ENCODE measurements at regions not wholly inside any gene's neighbourhood (a gene's known extent, or its start where the extent isn't known, plus 50 kb on each side); places are given as distances from the start of the nearest gene placed in this dataset.

- Histone ChIP-seq H3K79me2 (ENCODE audit: insufficient read depth, low read length) (no peaks in the 10 kb centered on the region), H3K9ac (ENCODE audit: low read length) (no peak overlapping the region), H3K27me3 (ENCODE audit: insufficient read depth, low read length) (no peaks in the 10 kb centered on the region), H3K9me3 (ENCODE audit: control insufficient read depth in 1 of 2, insufficient read depth in 1 of 2, low read depth in 1 of 2, low read length in 2 of 2) (no peaks in the 10 kb centered on the region), H3K36me3 (ENCODE audit: control insufficient read depth in 1 of 2, insufficient read depth in 2 of 2, low read length in 2 of 2) (no peaks in the 10 kb centered on the region), H4K20me1 (ENCODE audit: insufficient read depth) (no peaks in the 10 kb centered on the region), H2AFZ (ENCODE audit: low read depth, low read length, poor library complexity, severe bottlenecking) (no peak overlapping the region), H3K4me1 (ENCODE audit: control insufficient read depth in 1 of 2, insufficient read depth in 2 of 2, low read length in 2 of 2) (peaks cover 0 to 6% of the 10 kb centered on the region in 2 experiments; a peak in 1 of 4 replicates), H3K9me2 (ENCODE audit: insufficient read depth) (no peaks in the 10 kb centered on the region), H3K4me2 (ENCODE audit: low read length) (no peak overlapping the region), H3K4me3 (replicated peaks in 1 of 2; ENCODE audit: low read depth in 1 of 2, low read length in 2 of 2) (no peak overlapping the region), H3K27ac (ENCODE audit: low read depth, low read length) (no peak overlapping the region)
- ChIA-PET CTCF (no interaction called here), POLR2A (no interaction called here), RAD21 (ENCODE audit: low non-redundant PET in 1 of 2, low total read pairs in 2 of 2, uncharacterized antibody in 2 of 2, unreplicated experiment in 2 of 2) (no interaction called here)
- intact Hi-C loops (cut with micrococcal nuclease), result no loop called here
- ATAC-seq (no peak), DNase-seq (ENCODE audit: low read depth, low spot score) (no peak)
- TF ChIP-seq POLR2AphosphoS5 (IDR thresholded peaks at IDR 0.05; ENCODE audit: low read depth, low read length), result no peak
- no peak for TF ChIP-seq ZBTB33 (IDR thresholded peaks at IDR 0.05; ENCODE audit: extremely low read depth, insufficient replicate concordance, low read length)
- TF ChIP-seq MAX (IDR thresholded peaks at IDR 0.05), result no peak
- no peak for TF ChIP-seq REST (IDR thresholded peaks at IDR 0.05; ENCODE audit: low read depth)
- TF ChIP-seq CBX3 (IDR thresholded peaks at IDR 0.05; ENCODE audit: low read depth), result no peak
- no peak for TF ChIP-seq CTCF (IDR thresholded peaks at IDR 0.05 in 2 of 3, conservative IDR thresholded peaks at IDR 0.05 in 1 of 3; ENCODE audit: borderline replicate concordance in 1 of 3, insufficient read depth in 1 of 3, low read depth in 2 of 3, low read length in 2 of 3)
- no TSS peak for BruUV-seq (replicated peaks)
Measured at GRCh38 chr2:30366199-30366691, 80.8 kb upstream of the LCLAT1 start.
